ENCODE measurements at regions not wholly inside any gene's neighbourhood (a gene's known extent, or its start where the extent isn't known, plus 50 kb on each side); places are given as distances from the start of the nearest gene placed in this dataset.
"Not testable (repeated sequence)": the region's sequence is repeated elsewhere in the genome, so short reads cannot be mapped to it uniquely, and the experiment has no call there.

- in situ Hi-C loops (cut with MboI; ENCODE audit: low sequenced_read_pairs): not testable (repeated sequence)
These were observed 240.4 kb downstream of the TOMM20 start for GRCh38 chr1:234888247-234888646.

GRCh38 chr1:234887016-234887900, 241.4 kb downstream of the TOMM20 start:
- in situ Hi-C loops (cut with MboI; ENCODE audit: low sequenced_read_pairs): no loop called here

- in situ Hi-C loops (cut with MboI; ENCODE audit: low sequenced_read_pairs): no loop called here
These were observed 242.3 kb downstream of the TOMM20 start for GRCh38 chr1:234886081-234886984.

- in situ Hi-C loops (cut with MboI; ENCODE audit: low sequenced_read_pairs): no loop called here
These were observed 243.0 kb downstream of the TOMM20 start for GRCh38 chr1:234885601-234886000.

GRCh38 chr1:234884701-234885100, 243.9 kb downstream of the TOMM20 start:
- in situ Hi-C loops (cut with MboI; ENCODE audit: low sequenced_read_pairs): no loop called here

GRCh38 chr1:234884006-234884405, 244.6 kb downstream of the TOMM20 start:
- in situ Hi-C loops (cut with MboI; ENCODE audit: low sequenced_read_pairs): no loop called here

GRCh38 chr1:234882898-234883297, 245.7 kb downstream of the TOMM20 start:
- in situ Hi-C loops (cut with MboI; ENCODE audit: low sequenced_read_pairs): no loop called here

- in situ Hi-C loops (cut with MboI; ENCODE audit: low sequenced_read_pairs): no loop called here
These were observed 246.5 kb downstream of the TOMM20 start for GRCh38 chr1:234881893-234882771.

- in situ Hi-C loops (cut with MboI; ENCODE audit: low sequenced_read_pairs): no loop called here
These were observed 249.2 kb downstream of the TOMM20 start for GRCh38 chr1:234879147-234880080.

- in situ Hi-C loops (cut with MboI; ENCODE audit: low sequenced_read_pairs): no loop called here
These were observed 250.3 kb downstream of the TOMM20 start for GRCh38 chr1:234878288-234878687.

- in situ Hi-C loops (cut with MboI; ENCODE audit: low sequenced_read_pairs): no loop called here
These were observed 250.9 kb downstream of the TOMM20 start for GRCh38 chr1:234877761-234878160.

- in situ Hi-C loops (cut with MboI; ENCODE audit: low sequenced_read_pairs): no loop called here
These were observed 252.4 kb downstream of the TOMM20 start for GRCh38 chr1:234875953-234876855.

- in situ Hi-C loops (cut with MboI; ENCODE audit: low sequenced_read_pairs): no loop called here
These were observed 253.2 kb downstream of the TOMM20 start for GRCh38 chr1:234875328-234875952.

GRCh38 chr1:234874291-234875288, 254.0 kb downstream of the TOMM20 start:
- in situ Hi-C loops (cut with MboI; ENCODE audit: low sequenced_read_pairs): no loop called here

- in situ Hi-C loops (cut with MboI; ENCODE audit: low sequenced_read_pairs): no loop called here
These were observed 256.8 kb downstream of the TOMM20 start for GRCh38 chr1:234871710-234872271.

GRCh38 chr1:234871039-234871709, 257.5 kb downstream of the TOMM20 start:
- in situ Hi-C loops (cut with MboI; ENCODE audit: low sequenced_read_pairs): no loop called here
